ENCODE measurements at regions not wholly inside any gene's neighbourhood (a gene's known extent, or its start where the extent isn't known, plus 50 kb on each side); places are given as distances from the start of the nearest gene placed in this dataset.

DNA sequence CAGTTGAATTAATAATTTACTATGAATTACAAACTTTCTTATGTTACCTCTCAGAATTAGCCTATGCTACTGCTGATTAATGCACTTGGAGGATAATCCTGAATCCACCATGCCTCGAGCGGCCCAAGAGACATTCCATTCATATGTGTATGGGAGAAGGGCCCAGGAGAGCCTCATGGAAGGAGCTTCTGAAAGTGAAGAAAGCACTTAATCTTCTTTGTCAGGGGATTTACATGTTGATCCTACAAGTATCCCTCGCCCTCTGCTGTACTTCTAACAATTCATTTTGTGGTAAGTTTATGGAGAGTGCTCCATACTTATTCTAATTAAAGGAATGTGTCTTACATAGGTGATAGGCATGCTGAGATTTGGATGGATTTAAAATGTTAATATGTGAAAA lies 1189.1 kb upstream of the NXPH2 start:
- Histone ChIP-seq H3K4me2 (no peak overlapping the region), H4K20me1 (ENCODE audit: insufficient read depth) (no peaks in the 10 kb centered on the region), H3K36me3 (replicated peaks in 1 of 2; ENCODE audit: control insufficient read depth in 1 of 2, insufficient read depth in 2 of 2, low read length in 1 of 2) (no peaks in the 10 kb centered on the region), H3K9ac (no peak overlapping the region), H3K4me1 (ENCODE audit: control insufficient read depth in 1 of 2, insufficient read depth in 2 of 2, low read depth in 1 of 2, low read length in 1 of 2) (no peaks in the 10 kb centered on the region), H3F3A (replicated peaks; ENCODE audit: insufficient read depth) (no peaks in the 10 kb centered on the region), H3K79me2 (ENCODE audit: insufficient read depth) (no peaks in the 10 kb centered on the region), H3K9me3 (no peaks in the 10 kb centered on the region; the same call in 1 of the 2 replicates), H3K27me3 (ENCODE audit: insufficient read depth) (no peaks in the 10 kb centered on the region), H2AFZ (ENCODE audit: low read depth) (no peak overlapping the region), H3K27ac (ENCODE audit: low read depth in 2 of 2, low read length in 1 of 2) (no peak overlapping the region), H3K9me2 (no peaks in the 10 kb centered on the region), H3K4me3 (ENCODE audit: low read depth in 2 of 2, low read length in 1 of 2) (no peak overlapping the region)
- TF ChIP-seq GATA2 (CRISPR knock-in tag; IDR thresholded peaks at IDR 0.05) (no peak), RAD21 (IDR thresholded peaks at IDR 0.05; ENCODE audit: low read length) (no peak), EP300 (IDR thresholded peaks at IDR 0.05; ENCODE audit: borderline replicate concordance in 1 of 2, low read depth in 1 of 2, low read length in 1 of 2) (no peak), RCOR1 (IDR thresholded peaks at IDR 0.05; ENCODE audit: low read length) (no peak), SIN3A (IDR thresholded peaks at IDR 0.05; ENCODE audit: borderline replicate concordance, low read depth, low read length) (no peak), FOXJ3 (CRISPR knock-in tag; IDR thresholded peaks at IDR 0.05) (no peak), CHD2 (IDR thresholded peaks at IDR 0.05; ENCODE audit: low read length, partially characterized antibody) (no peak), NRF1 (IDR thresholded peaks at IDR 0.05; ENCODE audit: low read depth, low read length) (no peak)
- TF ChIP-seq, protein P1, sequence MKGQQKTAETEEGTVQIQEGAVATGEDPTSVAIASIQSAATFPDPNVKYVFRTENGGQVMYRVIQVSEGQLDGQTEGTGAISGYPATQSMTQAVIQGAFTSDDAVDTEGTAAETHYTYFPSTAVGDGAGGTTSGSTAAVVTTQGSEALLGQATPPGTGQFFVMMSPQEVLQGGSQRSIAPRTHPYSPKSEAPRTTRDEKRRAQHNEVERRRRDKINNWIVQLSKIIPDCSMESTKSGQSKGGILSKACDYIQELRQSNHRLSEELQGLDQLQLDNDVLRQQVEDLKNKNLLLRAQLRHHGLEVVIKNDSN (IDR thresholded peaks at IDR 0.05; ENCODE audit: borderline replicate concordance, low read depth), result no peak
- TF ChIP-seq, protein P2, sequence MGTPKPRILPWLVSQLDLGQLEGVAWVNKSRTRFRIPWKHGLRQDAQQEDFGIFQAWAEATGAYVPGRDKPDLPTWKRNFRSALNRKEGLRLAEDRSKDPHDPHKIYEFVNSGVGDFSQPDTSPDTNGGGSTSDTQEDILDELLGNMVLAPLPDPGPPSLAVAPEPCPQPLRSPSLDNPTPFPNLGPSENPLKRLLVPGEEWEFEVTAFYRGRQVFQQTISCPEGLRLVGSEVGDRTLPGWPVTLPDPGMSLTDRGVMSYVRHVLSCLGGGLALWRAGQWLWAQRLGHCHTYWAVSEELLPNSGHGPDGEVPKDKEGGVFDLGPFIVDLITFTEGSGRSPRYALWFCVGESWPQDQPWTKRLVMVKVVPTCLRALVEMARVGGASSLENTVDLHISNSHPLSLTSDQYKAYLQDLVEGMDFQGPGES (IDR thresholded peaks at IDR 0.05; ENCODE audit: low read depth, low read length), result no peak
- ChIA-PET CTCF (no interaction called here), POLR2A (no interaction called here)
- WGBS (ENCODE audit: low lambda C conversion rate), result 39% methylated on average over 3 of the region's 3 CpGs
- DNase-seq, result no peak

DNA sequence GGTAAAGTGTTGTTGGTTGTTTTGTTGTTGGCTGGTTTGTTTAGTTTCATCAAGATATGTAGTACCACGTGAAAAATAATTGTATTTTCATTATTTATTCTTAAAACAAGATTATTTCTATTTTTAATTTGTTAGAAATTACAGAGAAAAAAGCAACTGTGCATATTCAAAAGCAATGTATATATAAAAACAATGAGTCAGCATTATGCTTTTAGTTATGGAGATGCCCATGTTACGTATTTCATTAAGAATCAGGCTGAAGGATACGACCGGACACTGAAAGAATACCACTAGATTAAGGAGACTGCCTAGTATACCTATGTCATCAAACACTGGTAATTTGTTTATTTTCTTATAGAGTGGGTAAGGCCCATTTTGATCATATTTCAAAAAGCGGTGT lies 1188.4 kb upstream of the NXPH2 start:
- no peak overlapping the region for H3K9ac ChIP-seq
- H3K27ac ChIP-seq (ENCODE audit: low read depth in 2 of 2, low read length in 1 of 2), result no peak overlapping the region
- H3K4me3 ChIP-seq (ENCODE audit: low read depth in 2 of 2, low read length in 1 of 2), result no peak overlapping the region
- no peaks in the 10 kb centered on the region for H3K79me2 ChIP-seq (ENCODE audit: insufficient read depth)
- 45% methylated on average over 5 of the region's 5 CpGs for WGBS (ENCODE audit: low lambda C conversion rate)
- H3K9me2 ChIP-seq, result no peaks in the 10 kb centered on the region
- no peaks in the 10 kb centered on the region for H3F3A ChIP-seq (replicated peaks; ENCODE audit: insufficient read depth)
- no peaks in the 10 kb centered on the region for H4K20me1 ChIP-seq (ENCODE audit: insufficient read depth)
- no peak for DNase-seq
- no peaks in the 10 kb centered on the region for H3K27me3 ChIP-seq (ENCODE audit: insufficient read depth)
- H3K4me2 ChIP-seq, result no peak overlapping the region
- H2AFZ ChIP-seq (ENCODE audit: low read depth), result no peak overlapping the region
- no peaks in the 10 kb centered on the region for H3K4me1 ChIP-seq (ENCODE audit: control insufficient read depth in 1 of 2, insufficient read depth in 2 of 2, low read depth in 1 of 2, low read length in 1 of 2)
- no peak for TF ChIP-seq TAF1 (IDR thresholded peaks at IDR 0.05; ENCODE audit: borderline replicate concordance, low read depth, low read length)
- no peak for TF ChIP-seq EZH2phosphoT487 (IDR thresholded peaks at IDR 0.05; ENCODE audit: borderline replicate concordance, low read depth)
- TF ChIP-seq FOXM1 (IDR thresholded peaks at IDR 0.05; ENCODE audit: low read depth), result no peak
- no peak for TF ChIP-seq ELF1 (IDR thresholded peaks at IDR 0.05)
- no peak for TF ChIP-seq NFIC (IDR thresholded peaks at IDR 0.05; ENCODE audit: borderline replicate concordance)
- TF ChIP-seq SMC3 (IDR thresholded peaks at IDR 0.05; ENCODE audit: low read depth, low read length), result no peak
- no peak for TF ChIP-seq RFX5 (IDR thresholded peaks at IDR 0.05; ENCODE audit: low read length)
- TF ChIP-seq, protein P1 (IDR thresholded peaks at IDR 0.05; ENCODE audit: borderline replicate concordance, low read depth), result no peak
- no peak for TF ChIP-seq TCF12 (IDR thresholded peaks at IDR 0.05)
- TF ChIP-seq MEF2A (IDR thresholded peaks at IDR 0.05; ENCODE audit: borderline replicate concordance, low read depth), result no peak
- no peak for TF ChIP-seq FOXJ3 (CRISPR knock-in tag; IDR thresholded peaks at IDR 0.05)
- no peak for TF ChIP-seq GATA2 (CRISPR knock-in tag; IDR thresholded peaks at IDR 0.05)
- TF ChIP-seq GABPA (IDR thresholded peaks at IDR 0.05; ENCODE audit: low read depth), result no peak
- no peaks in the 10 kb centered on the region; the same call in 1 of the 2 replicates for H3K9me3 ChIP-seq
- no peaks in the 10 kb centered on the region for H3K36me3 ChIP-seq (replicated peaks in 1 of 2; ENCODE audit: control insufficient read depth in 1 of 2, insufficient read depth in 2 of 2, low read length in 1 of 2)
- CTCF ChIA-PET, result no interaction called here
- POLR2A ChIA-PET, result no interaction called here

Data from SK-N-SH (cell line).